Muscle of leg (tissue), 3 donors: ENCODE measurements at regions not wholly inside any gene's neighbourhood (a gene's known extent, or its start where the extent isn't known, plus 50 kb on each side); places are given as distances from the start of the nearest gene placed in this dataset.
"Not testable (repeated sequence)": the region's sequence is repeated elsewhere in the genome, so short reads cannot be mapped to it uniquely, and the experiment has no call there.

Source experiments
- DNase-seq: peaks from one replicate; pipeline ENCODE4 v3.0.0; 2013
- H3K27ac ChIP-seq: one replicate; pipeline ENCODE4 v1.5.1; 2013; ENCODE audit warnings: mild to moderate bottlenecking, low read length, control low read depth
- H3K27me3 ChIP-seq: one replicate; pipeline ENCODE4 v1.6.1; 2013; ENCODE audit warnings: low read length; ENCODE audit not compliant: control insufficient read depth, insufficient read depth
- H3K36me3 ChIP-seq: one replicate; pipeline ENCODE4 v1.6.1; 2013; ENCODE audit warnings: low read length; ENCODE audit not compliant: control insufficient read depth, insufficient read depth
- H3K4me1 ChIP-seq: one replicate; pipeline ENCODE4 v1.6.1; 2013; ENCODE audit warnings: low read length; ENCODE audit not compliant: control insufficient read depth, insufficient read depth
- H3K4me3 ChIP-seq: one replicate; pipeline ENCODE4 v1.5.1; 2013; ENCODE audit warnings: low read length, control low read depth
- H3K9me3 ChIP-seq: replicated peaks from 2 replicates; pipeline ENCODE4 v1.6.1; 2013; ENCODE audit warnings: low read depth, low read length; ENCODE audit not compliant: control insufficient read depth
- WGBS: methylation state at CpG from one replicate; pipeline ENCODE4 v1.1.5; 2013; ENCODE audit warnings: missing lambda C conversion rate; ENCODE audit not compliant: insufficient coverage; 5-methylcytosine and 5-hydroxymethylcytosine counted together

DNA sequence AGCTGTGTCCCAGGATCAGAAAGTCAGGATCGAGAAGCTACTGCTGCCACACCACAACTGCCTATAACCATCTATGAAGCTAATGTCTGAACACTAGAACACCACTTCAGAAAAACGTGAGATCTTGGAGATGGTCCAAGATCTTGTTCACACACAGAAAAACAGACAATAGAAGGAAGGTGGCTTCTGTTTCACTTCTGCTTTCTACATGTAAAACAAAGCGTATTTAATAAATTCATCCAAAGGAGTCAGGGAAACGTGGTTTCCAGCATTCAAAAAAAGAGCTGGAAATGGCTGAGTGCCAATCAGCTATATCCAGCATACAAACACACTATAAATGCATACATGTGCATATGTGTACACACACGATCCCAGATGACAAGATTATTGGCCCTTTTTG, 70.2 kb upstream of the CCDC71L start:
- Histone ChIP-seq H3K9me3 (no peaks in the 10 kb centered on the region), H3K27me3 (no peaks in the 10 kb centered on the region), H3K36me3 (no peaks in the 10 kb centered on the region), H3K27ac (peak overlapping the region; percentile 17), H3K4me3 (no peak overlapping the region), H3K4me1 (no peaks in the 10 kb centered on the region)
- no CpG with 5 or more reads among the region's 5 CpGs for WGBS
- peak; percentile 69 for DNase-seq

DNA sequence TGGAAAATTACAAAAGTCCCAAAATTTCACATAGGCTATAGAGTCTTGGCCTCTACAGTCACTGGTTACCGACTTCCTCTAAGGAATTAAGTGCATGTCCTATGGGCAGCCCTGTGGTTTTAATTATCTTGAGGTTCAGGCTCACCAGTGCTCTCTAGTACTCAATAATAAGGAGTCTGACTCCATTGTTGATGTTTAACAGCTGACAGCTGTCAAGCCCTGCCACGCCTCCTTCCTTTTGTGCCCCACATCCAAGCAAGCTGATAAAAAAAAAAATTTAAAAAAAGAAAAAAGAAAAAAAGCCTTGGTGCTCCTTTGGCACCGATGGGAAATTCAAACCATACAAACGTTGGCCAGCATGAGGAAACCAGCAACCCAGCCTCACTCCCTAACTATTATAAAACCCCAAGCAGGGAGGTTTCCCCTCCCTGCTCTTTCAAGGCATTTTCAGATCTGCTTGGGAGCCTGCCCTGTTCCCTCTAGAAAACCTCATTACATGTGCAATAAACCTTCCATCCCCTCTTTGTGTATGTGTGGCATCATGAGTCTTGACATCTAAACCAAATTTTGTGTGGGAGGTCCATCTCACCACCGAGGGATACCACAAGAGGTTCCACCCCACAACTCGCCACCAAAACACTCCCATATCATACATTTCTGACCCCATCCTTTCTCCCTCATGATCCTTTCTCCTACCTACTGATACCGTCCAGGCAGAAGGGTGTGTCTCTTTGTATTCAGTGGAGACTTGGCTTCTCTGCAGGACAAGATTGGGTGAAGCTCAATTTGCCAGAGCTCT, 70.9 kb upstream of the CCDC71L start:
- H3K9me3 ChIP-seq = no peaks in the 10 kb centered on the region
- whole genome bisulfite sequencing = 60% methylated on average over 3 of the region's 7 CpGs
- no peaks in the 10 kb centered on the region for H3K4me1 ChIP-seq
- peak overlapping the region; percentile 26 for H3K27ac ChIP-seq
- H3K4me3 ChIP-seq = no peak overlapping the region
- H3K36me3 ChIP-seq = no peaks in the 10 kb centered on the region
- no peak for DNase-seq
- H3K27me3 ChIP-seq = no peaks in the 10 kb centered on the region

DNA sequence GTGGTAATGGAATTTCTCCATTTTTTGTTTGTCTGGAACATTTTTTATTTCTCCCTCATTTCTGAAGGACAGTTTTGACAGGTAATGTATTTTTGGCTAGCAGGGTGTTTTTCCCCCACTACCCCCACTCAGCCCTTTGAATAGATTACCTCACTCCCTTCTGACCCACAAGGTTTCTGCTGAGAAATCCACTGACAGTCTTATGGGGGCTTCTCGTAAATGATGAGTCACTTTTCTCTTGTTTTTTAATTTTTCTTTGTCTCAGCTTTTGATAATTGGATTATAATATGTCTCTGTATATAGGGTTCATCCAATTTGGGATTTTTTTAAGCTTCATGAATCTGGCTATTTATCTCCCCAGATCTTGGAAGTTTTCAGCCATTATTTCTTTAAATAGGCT, 74.7 kb upstream of the CCDC71L start:
- Histone ChIP-seq H3K4me1 (no peaks in the 10 kb centered on the region), H3K27ac (no peak overlapping the region), H3K36me3 (no peaks in the 10 kb centered on the region), H3K4me3 (no peak overlapping the region), H3K27me3 (no peaks in the 10 kb centered on the region), H3K9me3 (no peaks in the 10 kb centered on the region)
- no peak for DNase-seq
- WGBS = no CpG with 5 or more reads among the region's 1 CpG

DNA sequence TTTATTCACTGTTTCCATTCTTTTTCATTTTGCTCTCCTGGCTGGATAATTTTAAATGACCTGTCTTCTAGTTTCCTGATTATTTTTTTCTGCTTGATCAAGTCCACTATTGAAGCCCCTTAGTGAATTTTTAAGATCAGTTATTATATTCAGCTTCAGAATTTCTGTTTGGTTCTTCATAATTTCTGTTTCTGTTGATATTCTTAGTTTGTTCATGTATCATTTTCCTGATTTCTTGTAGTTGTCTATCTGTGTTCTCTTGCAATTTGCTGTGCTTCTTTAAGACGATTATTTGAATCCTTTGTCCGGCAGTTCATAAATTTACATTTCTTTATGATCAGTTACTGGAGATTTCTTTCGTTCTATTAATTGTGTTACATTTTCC, 75.2 kb upstream of the CCDC71L start:
- Histone ChIP-seq H3K36me3 (no peaks in the 10 kb centered on the region), H3K4me3 (no peak overlapping the region), H3K9me3 (no peaks in the 10 kb centered on the region), H3K27ac (no peak overlapping the region), H3K4me1 (no peaks in the 10 kb centered on the region), H3K27me3 (no peaks in the 10 kb centered on the region)
- no CpG with 5 or more reads among the region's 3 CpGs for WGBS
- no peak for DNase-seq

DNA sequence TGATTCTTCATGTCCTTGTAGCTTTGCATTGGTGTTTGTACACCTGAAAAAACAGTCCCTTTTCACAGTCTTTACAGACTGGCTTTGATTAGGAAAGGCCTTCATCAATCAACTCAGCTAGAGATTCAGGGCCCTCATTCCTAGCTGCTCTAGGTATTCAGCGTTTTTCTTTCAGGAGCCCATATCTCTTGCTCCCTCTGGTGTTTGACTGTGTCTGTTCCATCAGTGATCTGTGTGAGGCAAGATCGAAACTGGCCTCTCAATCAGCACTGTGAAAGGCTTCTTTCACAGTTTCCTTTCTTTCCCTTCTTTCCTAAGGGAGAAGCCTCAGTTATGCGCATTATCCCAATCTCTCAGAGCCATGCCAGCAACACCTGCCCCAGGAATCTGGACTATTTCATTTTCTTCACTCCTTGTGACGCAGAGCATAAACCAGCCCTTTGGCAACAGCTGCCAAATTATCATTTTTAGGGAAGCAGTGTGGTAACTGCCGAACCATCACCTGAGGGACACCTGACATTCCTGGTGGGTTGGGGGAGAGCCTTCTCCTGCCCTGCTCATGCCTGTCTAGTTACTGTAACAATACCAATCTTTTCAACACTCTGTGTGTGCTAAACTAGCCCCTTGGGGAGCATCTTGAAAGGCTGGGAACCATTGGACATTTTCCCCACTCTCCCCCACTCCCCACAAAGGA, 75.7 kb upstream of the CCDC71L start:
- peak; percentile 42 for DNase-seq
- 29% methylated on average over 2 of the region's 5 CpGs for WGBS
- H3K4me3 ChIP-seq = no peak overlapping the region

DNA sequence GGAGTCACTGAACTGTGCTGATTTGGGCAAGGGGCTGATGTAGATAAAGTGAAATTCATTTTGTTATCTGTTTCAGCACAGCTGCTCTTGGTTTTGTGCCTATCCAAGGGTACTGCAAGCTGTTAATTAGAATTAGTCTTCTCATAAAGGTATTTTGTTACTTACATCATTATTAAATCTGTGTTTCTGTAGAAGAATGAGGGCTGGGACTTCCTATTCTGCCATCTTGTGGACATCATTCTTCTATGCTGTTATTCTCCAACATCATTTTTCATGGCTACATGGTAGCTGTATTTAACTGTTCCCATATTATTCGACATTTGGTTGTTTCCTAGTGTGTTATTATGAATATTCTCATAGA, 76.2 kb upstream of the CCDC71L start:
- no peak for DNase-seq
- no CpG with 5 or more reads among the region's 1 CpG for WGBS
- H3K4me1 ChIP-seq = no peaks in the 10 kb centered on the region
- no peak overlapping the region for H3K4me3 ChIP-seq
- H3K9me3 ChIP-seq = no peaks in the 10 kb centered on the region
- no peak overlapping the region for H3K27ac ChIP-seq
- no peaks in the 10 kb centered on the region for H3K27me3 ChIP-seq
- H3K36me3 ChIP-seq = no peaks in the 10 kb centered on the region

More for the DNA sequence above, 75.7 kb upstream of the CCDC71L start:
- no peaks in the 10 kb centered on the region for H3K4me1 ChIP-seq
- no peaks in the 10 kb centered on the region for H3K9me3 ChIP-seq
- no peaks in the 10 kb centered on the region for H3K36me3 ChIP-seq
- H3K27ac ChIP-seq = no peak overlapping the region
- H3K27me3 ChIP-seq = no peaks in the 10 kb centered on the region

DNA sequence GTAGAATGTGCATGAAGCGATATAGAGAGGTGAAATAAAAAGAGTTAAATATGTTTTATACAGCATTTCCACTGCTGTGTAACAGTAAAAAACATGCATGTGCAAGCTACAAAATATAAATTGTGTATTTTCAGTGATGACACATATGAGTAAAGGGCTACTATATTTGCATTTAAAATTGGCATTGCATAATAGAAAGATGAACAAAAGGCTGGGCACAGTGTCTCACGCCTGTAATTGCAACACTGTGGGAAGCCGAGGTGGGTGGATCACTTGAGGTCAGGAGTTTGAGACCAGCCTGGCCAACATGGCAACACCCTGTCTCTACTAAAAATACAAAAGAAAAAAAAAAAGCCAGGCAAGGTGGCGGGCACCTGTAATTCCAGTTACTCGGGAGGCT, 79.8 kb upstream of the CCDC71L start:
- no peaks in the 10 kb centered on the region for H3K4me1 ChIP-seq
- no CpG with 5 or more reads among the region's 5 CpGs for WGBS
- H3K27ac ChIP-seq = no peak overlapping the region
- no peaks in the 10 kb centered on the region for H3K9me3 ChIP-seq
- DNase-seq = no peak
- no peak overlapping the region for H3K4me3 ChIP-seq
- H3K27me3 ChIP-seq = no peaks in the 10 kb centered on the region
- H3K36me3 ChIP-seq = no peaks in the 10 kb centered on the region

DNA sequence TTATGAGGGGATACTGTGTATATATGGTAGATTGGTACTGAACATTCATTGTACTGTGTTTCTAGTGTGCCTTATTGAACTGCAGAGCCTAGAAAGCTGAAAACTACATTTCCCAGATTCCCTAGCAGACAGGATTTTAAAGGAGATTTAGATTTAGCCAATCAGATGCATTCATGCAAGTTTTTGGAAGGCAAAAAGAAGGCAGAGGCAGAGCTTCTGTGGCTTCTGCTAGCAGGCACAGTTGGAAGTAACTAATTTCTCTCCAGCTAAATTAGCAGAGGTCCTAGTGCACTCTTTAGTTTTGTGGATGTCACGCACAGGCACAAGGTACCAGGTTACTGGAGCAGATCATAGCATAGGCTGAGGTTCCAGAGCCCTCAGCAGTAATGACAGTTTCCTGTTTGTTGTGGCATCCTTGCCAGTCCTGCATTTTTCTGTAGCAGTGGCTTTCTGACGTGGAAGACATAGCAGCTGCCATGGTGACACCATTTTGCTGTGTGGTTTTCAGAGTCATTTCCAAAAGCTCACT, 83.7 kb upstream of the CCDC71L start:
- H3K27ac ChIP-seq = no peak overlapping the region
- DNase-seq = no peak
- WGBS = 69% methylated on average over 2 of the region's 2 CpGs

DNA sequence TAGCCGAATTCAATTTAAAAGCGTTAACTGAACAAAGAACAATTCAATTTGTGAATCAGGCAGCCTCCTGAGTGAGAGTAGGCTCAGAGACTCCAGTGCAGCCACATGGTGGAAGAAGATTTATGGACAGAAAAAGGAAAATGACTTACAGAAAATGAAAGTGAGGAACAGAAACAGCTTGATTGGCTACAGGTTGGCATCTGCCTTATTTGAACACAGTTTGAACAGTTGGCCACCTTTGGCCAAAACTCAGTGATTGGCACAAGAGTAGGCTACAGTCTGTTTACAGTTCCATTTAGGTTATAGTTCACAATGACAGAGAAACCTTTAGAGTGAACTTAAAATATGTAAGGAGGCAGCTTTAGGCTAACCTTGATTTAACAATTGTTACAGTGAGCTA, 86.3 kb upstream of the CCDC71L start:
- H3K27me3 ChIP-seq, H3K4me1 ChIP-seq, DNase-seq, H3K9me3 ChIP-seq, H3K4me3 ChIP-seq, H3K27ac ChIP-seq, H3K36me3 ChIP-seq: not testable (repeated sequence)
- 73% methylated on average over 2 of the region's 2 CpGs for WGBS

More for the DNA sequence above, 83.7 kb upstream of the CCDC71L start:
- Histone ChIP-seq H3K36me3 (no peaks in the 10 kb centered on the region), H3K27me3 (no peaks in the 10 kb centered on the region), H3K9me3 (no peaks in the 10 kb centered on the region), H3K4me1 (no peaks in the 10 kb centered on the region), H3K4me3 (no peak overlapping the region)

DNA sequence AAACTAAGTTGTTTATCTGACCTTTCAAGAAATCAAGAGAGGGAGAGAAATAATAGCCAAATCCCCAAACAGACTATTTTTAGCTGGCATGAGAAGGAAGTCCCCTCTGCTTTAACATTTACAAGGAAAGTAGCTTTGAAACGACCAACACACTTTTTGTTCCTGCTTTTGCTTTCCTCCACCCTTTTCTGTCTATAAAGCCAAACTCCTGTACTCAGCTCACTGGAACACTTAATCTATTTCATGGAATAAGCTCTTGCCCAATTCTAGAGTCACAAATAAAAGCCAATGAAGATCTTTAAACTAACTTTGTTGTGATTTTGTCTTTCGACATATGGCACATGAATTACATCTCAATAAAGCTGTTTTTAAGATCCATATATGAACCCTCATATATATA, 86.8 kb upstream of the CCDC71L start:
- peak; percentile 18 for DNase-seq
- no peaks in the 10 kb centered on the region for H3K36me3 ChIP-seq
- H3K4me3 ChIP-seq = no peak overlapping the region
- H3K27me3 ChIP-seq = no peaks in the 10 kb centered on the region
- H3K27ac ChIP-seq = no peak overlapping the region
- no peaks in the 10 kb centered on the region for H3K4me1 ChIP-seq
- 0% methylated on average over 1 of the region's 2 CpGs for whole genome bisulfite sequencing
- H3K9me3 ChIP-seq = no peaks in the 10 kb centered on the region
